Left ventricle myocardium inferior (tissue), 1 donor: ENCODE measurements at regions not wholly inside any gene's neighbourhood (a gene's known extent, or its start where the extent isn't known, plus 50 kb on each side); places are given as distances from the start of the nearest gene placed in this dataset.

Source experiments
- DNase-seq: peaks from one replicate; pipeline ENCODE4 v3.0.0-alpha.2; 2020
- H3K27ac ChIP-seq: fragments of 200-600 bp; replicated peaks from 2 replicates; pipeline ENCODE4 v1.8.0; 2021
- H3K27me3 ChIP-seq: fragments of 200-600 bp; 2 replicates; pipeline ENCODE4 v1.8.0; 2021; ENCODE audit warnings: low read depth
- H3K36me3 ChIP-seq: fragments of 200-600 bp; 2 replicates; pipeline ENCODE4 v1.8.0; 2021
- H3K4me1 ChIP-seq: fragments of 200-600 bp; 2 replicates; pipeline ENCODE4 v1.8.0; 2021
- H3K4me3 ChIP-seq: fragments of 200-600 bp; 2 replicates; pipeline ENCODE4 v1.8.0; 2021; ENCODE audit warnings: mild to moderate bottlenecking, moderate library complexity
- H3K9me3 ChIP-seq: fragments of 200-600 bp; replicated peaks from 2 replicates; pipeline ENCODE4 v1.8.0; 2021
- CTCF ChIP-seq: fragments of 200-600 bp; IDR thresholded peaks from 2 replicates; pipeline ENCODE4 v1.8.0; 2021; ENCODE audit warnings: antibody characterized with exemption, mild to moderate bottlenecking, borderline replicate concordance
- intact Hi-C: fragments of 100-400 bp; cut with micrococcal nuclease; formaldehyde crosslinking; loops from one replicate; pipeline ENCODE4 v1.11.0; 2022
- donor health status: DM: no; HTN: yes; CAD: no; lungs with severe emphysema.

DNA sequence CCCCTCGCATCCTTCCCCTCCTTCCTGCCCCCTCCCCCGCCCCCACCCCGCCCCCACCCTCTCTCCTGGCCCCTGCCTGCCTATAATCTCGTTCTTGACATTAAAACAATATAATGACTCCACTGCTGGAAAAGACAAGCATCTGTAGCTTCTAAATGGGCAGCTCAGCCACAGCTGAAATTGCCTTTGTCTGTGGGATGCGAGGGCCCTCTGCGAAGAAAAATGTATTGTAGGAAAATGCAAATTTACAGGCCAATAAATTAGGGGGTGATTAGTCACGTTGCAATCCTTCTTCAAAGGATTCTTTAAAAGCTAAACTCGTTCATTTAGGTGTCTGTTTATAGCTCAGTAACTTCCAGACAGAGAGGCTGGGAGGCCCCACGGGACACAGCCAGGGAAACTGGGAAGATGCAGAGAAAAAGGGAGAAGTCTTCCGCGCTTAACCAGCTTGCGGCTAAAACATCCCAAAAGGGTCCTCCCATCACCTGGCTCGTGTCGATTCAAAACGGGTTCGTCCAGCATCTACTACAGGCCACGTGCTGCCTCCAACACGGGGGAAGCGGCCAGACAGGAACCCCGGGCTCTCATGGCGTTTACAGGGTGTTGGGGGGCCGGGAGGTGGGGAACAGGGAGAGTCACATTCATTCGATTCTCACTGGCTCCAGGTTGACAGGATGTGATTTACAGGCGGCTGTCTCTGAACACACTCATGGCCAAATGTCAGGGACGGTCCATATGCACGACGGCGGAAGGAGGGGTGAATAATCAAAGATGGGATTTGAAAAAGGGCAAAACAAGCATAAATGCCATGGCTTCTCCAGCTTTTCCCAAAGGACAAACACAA, 100.5 kb upstream of the ZBTB40 start:
- no peak for TF ChIP-seq CTCF
- Histone ChIP-seq H3K36me3 (no peaks in the 10 kb centered on the region), H3K4me3 (no peak overlapping the region), H3K27me3 (peaks cover 100% of the 10 kb centered on the region), H3K9me3 (no peaks in the 10 kb centered on the region), H3K27ac (no peak overlapping the region), H3K4me1 (no peaks in the 10 kb centered on the region)
- intact Hi-C loops: no loop called here
- no peak for DNase-seq

GRCh38 chr1:22351768-22352080, 99.9 kb upstream of the ZBTB40 start:
- H3K9me3 ChIP-seq: no peaks in the 10 kb centered on the region
- H3K27me3 ChIP-seq: peaks cover 100% of the 10 kb centered on the region
- no peak for DNase-seq
- intact Hi-C loops: no loop called here
- H3K4me1 ChIP-seq: no peaks in the 10 kb centered on the region
- no peaks in the 10 kb centered on the region for H3K36me3 ChIP-seq
- TF ChIP-seq CTCF: no peak
- H3K27ac ChIP-seq: no peak overlapping the region
- H3K4me3 ChIP-seq: no peak overlapping the region

DNA sequence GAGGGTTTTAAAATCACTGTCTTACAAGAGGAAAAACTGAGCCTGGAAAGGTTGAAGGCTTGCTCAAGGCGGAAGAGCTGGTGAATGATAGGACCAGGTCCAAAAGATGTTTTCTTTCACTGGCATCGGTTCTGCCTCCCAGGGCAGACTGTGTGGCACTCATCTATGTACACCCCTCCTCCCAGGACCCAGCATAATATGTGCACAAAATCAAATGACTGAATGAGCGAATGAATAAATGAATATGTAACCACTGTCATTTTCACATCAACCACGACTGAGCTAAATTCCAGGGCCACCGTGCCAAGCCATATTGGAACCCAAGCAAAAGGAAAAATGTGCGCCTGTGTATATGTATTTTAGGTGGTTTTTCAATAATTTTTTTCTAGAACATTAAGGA, 99.3 kb upstream of the ZBTB40 start:
- Histone ChIP-seq H3K9me3 (no peaks in the 10 kb centered on the region), H3K4me1 (no peaks in the 10 kb centered on the region), H3K36me3 (no peaks in the 10 kb centered on the region), H3K27ac (no peak overlapping the region), H3K27me3 (peaks cover 100% of the 10 kb centered on the region), H3K4me3 (no peak overlapping the region)
- no peak for TF ChIP-seq CTCF
- intact Hi-C loops: no loop called here
- DNase-seq: no peak

GRCh38 chr1:22352896-22353295, 98.8 kb upstream of the ZBTB40 start:
- intact Hi-C loops: no loop called here
- no peaks in the 10 kb centered on the region for H3K4me1 ChIP-seq
- no peaks in the 10 kb centered on the region for H3K9me3 ChIP-seq
- peaks cover 100% of the 10 kb centered on the region for H3K27me3 ChIP-seq
- no peak overlapping the region for H3K4me3 ChIP-seq
- H3K27ac ChIP-seq: no peak overlapping the region
- no peak for TF ChIP-seq CTCF
- H3K36me3 ChIP-seq: no peaks in the 10 kb centered on the region
- DNase-seq: no peak

- Histone ChIP-seq H3K36me3 (no peaks in the 10 kb centered on the region), H3K27ac (no peak overlapping the region), H3K4me3 (no peak overlapping the region), H3K9me3 (no peaks in the 10 kb centered on the region), H3K27me3 (peaks cover 97% of the 10 kb centered on the region), H3K4me1 (no peaks in the 10 kb centered on the region)
- no peak for DNase-seq
- no peak for TF ChIP-seq CTCF
- intact Hi-C loops: no loop called here
These were observed 92.2 kb upstream of the ZBTB40 start for GRCh38 chr1:22359427-22359826.
